ENCODE measurements at regions not wholly inside any gene's neighbourhood (a gene's known extent, or its start where the extent isn't known, plus 50 kb on each side); places are given as distances from the start of the nearest gene placed in this dataset.

- TF ChIP-seq, protein P1, sequence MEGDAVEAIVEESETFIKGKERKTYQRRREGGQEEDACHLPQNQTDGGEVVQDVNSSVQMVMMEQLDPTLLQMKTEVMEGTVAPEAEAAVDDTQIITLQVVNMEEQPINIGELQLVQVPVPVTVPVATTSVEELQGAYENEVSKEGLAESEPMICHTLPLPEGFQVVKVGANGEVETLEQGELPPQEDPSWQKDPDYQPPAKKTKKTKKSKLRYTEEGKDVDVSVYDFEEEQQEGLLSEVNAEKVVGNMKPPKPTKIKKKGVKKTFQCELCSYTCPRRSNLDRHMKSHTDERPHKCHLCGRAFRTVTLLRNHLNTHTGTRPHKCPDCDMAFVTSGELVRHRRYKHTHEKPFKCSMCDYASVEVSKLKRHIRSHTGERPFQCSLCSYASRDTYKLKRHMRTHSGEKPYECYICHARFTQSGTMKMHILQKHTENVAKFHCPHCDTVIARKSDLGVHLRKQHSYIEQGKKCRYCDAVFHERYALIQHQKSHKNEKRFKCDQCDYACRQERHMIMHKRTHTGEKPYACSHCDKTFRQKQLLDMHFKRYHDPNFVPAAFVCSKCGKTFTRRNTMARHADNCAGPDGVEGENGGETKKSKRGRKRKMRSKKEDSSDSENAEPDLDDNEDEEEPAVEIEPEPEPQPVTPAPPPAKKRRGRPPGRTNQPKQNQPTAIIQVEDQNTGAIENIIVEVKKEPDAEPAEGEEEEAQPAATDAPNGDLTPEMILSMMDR (IDR thresholded peaks at IDR 0.05; ENCODE audit: poor library complexity, severe bottlenecking): no peak
- TF ChIP-seq SMC3 (conservative IDR thresholded peaks at IDR 0.05; ENCODE audit: poor library complexity) (no peak), EZH2 (IDR thresholded peaks at IDR 0.05; ENCODE audit: borderline replicate concordance, insufficient read depth, low read length, poor library complexity, severe bottlenecking) (no peak), MXI1 (conservative IDR thresholded peaks at IDR 0.05; ENCODE audit: poor library complexity, severe bottlenecking) (no peak), POLR2AphosphoS5 (IDR thresholded peaks at IDR 0.05) (no peak), EP300 (conservative IDR thresholded peaks at IDR 0.05; ENCODE audit: poor library complexity, severe bottlenecking) (no peak), RAD21 (conservative IDR thresholded peaks at IDR 0.05) (no peak)
- TF ChIP-seq, protein P2, sequence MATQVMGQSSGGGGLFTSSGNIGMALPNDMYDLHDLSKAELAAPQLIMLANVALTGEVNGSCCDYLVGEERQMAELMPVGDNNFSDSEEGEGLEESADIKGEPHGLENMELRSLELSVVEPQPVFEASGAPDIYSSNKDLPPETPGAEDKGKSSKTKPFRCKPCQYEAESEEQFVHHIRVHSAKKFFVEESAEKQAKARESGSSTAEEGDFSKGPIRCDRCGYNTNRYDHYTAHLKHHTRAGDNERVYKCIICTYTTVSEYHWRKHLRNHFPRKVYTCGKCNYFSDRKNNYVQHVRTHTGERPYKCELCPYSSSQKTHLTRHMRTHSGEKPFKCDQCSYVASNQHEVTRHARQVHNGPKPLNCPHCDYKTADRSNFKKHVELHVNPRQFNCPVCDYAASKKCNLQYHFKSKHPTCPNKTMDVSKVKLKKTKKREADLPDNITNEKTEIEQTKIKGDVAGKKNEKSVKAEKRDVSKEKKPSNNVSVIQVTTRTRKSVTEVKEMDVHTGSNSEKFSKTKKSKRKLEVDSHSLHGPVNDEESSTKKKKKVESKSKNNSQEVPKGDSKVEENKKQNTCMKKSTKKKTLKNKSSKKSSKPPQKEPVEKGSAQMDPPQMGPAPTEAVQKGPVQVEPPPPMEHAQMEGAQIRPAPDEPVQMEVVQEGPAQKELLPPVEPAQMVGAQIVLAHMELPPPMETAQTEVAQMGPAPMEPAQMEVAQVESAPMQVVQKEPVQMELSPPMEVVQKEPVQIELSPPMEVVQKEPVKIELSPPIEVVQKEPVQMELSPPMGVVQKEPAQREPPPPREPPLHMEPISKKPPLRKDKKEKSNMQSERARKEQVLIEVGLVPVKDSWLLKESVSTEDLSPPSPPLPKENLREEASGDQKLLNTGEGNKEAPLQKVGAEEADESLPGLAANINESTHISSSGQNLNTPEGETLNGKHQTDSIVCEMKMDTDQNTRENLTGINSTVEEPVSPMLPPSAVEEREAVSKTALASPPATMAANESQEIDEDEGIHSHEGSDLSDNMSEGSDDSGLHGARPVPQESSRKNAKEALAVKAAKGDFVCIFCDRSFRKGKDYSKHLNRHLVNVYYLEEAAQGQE (IDR thresholded peaks at IDR 0.05; ENCODE audit: borderline replicate concordance): no peak
Observed at GRCh38 chr4:11743976-11744375, 315.3 kb upstream of the HS3ST1 start.
